GM18519 (cell line): ENCODE measurements at regions not wholly inside any gene's neighbourhood (a gene's known extent, or its start where the extent isn't known, plus 50 kb on each side); places are given as distances from the start of the nearest gene placed in this dataset.

Experiments used
- ATAC-seq: cut with Tn5 transposase; IDR thresholded peaks from one replicate; pipeline ENCODE4 v1.9.1; 2021; ENCODE audit warnings: mild to moderate bottlenecking, moderate library complexity; ENCODE audit not compliant: unreplicated experiment, low FRiP score

DNA sequence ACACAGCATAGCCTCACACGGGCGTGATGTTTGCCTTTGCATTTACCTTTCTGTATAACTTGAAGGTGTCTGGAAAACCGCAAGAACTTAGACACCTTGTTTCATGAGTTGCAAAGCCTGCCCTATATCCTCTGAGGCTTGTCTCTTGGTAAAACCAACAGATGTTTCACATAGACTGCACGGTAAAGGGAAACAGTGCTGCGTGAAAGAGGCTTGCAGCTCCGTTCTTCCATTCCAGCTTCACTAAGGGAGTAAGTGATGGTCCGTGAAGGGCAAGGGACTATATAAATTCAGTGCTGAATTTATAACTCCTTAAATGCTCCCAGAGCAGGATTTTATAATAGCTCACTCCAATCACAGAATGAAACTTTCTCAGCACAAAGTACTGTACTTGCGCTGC lies 360.5 kb downstream of the SOX11 start:
- no peak for ATAC-seq

GRCh38 chr2:6053743-6054142 lies 361.6 kb downstream of the SOX11 start:
- no peak for ATAC-seq

DNA sequence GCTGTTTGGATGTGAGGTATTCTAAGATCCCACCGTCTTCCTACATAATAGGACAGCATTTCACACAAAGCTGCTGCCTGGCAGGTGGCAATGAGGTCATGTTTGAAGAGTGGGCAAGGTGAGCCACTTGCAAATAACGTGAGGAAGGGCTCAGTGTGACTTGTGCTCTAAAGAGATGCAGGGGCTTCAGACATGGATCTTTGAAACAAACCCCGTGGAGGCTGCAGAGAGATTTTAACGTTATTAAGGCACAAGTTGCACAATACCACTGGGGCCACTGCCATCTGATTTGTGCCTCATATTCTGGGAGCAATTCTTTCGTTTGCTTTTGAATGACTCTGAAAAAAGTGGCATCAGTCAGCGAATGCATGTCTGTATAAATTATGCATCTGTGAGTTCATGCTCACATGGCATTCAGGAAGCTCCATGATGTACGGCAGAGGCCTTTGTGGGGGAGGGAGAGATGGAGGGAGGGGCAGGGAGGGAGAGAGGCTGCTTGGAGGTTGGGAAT lies 362.0 kb downstream of the SOX11 start:
- ATAC-seq, result no peak

DNA sequence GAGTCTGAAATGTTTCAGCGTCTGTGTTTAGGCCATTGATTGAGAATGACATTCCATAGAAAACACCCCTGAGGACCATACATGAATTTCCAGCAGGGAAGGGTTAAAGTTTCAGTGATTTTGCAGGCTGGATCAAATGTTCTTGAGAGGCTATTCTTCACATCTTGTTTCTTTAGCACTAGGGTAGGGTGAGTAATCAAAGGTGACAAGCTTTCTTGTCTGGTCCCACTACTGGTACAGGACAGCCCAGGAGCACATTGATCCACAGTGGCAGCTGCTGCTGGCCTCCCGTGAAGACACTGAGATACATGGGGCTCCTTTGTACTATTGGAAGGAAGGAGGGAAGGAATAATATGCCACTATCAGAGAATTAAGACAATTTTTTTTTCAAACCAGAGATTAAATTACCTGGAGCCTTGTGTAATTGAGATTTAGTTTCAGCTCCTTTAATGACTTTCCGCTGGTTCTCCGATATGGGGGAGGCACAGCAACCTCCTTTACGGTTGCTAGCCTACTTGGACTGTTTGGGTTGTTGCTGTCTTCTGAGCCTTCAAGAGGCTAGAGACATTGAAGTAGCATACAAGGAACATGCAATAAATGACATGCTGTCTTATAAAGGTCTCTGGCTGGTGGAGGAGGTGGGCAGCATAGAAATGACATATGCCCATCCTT lies 368.9 kb downstream of the SOX11 start:
- no peak for ATAC-seq

- no peak for ATAC-seq
Observed at GRCh38 chr2:6064757-6065156, 372.6 kb downstream of the SOX11 start.

GRCh38 chr2:6065703-6066102 lies 373.5 kb downstream of the SOX11 start:
- no peak for ATAC-seq

- ATAC-seq, result no peak
Observed at GRCh38 chr2:6067089-6067488, 374.9 kb downstream of the SOX11 start.

GRCh38 chr2:6067806-6068205 lies 375.6 kb downstream of the SOX11 start:
- no peak for ATAC-seq

- ATAC-seq, result no peak
Observed at GRCh38 chr2:6068429-6068828, 376.2 kb downstream of the SOX11 start.

- no peak for ATAC-seq
Observed at GRCh38 chr2:6069381-6069780, 377.2 kb downstream of the SOX11 start.

- no peak for ATAC-seq
Observed at GRCh38 chr2:6071519-6071918, 379.3 kb downstream of the SOX11 start.

DNA sequence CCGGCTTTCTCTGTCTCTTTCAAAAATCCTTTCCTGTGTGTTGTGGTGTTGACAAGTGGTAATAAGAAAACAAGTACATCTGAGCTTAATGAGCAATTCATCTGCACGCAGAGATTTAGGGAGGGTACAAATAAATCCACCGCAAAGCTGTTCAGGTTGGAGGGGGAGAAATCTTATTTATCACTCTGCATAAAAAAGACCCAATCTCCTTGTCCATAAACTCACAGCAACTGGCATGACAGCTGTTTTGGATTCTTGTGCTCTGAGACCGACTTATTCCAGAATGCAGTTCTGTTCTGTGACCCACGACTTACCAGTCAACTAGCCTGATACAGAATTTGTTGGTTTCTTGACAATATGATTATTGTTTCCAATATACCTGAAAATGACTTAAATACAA lies 380.1 kb downstream of the SOX11 start:
- ATAC-seq, result no peak

GRCh38 chr2:6072768-6073167 lies 380.6 kb downstream of the SOX11 start:
- ATAC-seq, result no peak

- ATAC-seq, result no peak
Observed at GRCh38 chr2:6073191-6074088, 381.3 kb downstream of the SOX11 start.

DNA sequence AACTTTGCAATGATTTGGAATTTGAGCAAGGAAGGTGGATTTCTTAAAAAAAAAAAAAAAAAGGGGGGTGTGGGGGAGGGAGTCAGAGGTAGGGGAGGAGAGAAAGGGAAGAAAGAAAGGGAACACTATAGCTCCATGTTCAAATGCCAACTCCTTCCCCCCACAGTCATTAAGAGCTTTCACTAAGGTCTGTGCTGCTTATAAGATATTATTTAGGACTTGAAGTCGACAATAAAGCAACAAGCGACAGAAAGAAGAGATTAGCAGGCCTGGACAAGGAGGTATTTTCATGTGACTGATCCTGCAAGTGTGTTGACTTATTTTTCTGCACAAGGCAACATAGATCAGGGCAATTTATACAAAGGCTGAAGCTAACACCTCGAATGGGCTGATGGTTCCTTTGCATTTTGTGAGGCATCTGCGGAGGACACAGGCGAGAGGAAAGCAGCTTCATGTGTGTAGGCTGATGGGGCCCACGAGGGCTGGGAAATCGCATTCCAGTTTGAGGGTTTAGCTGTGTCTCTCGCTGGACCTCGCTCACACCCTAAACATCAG lies 382.0 kb downstream of the SOX11 start:
- no peak for ATAC-seq

DNA sequence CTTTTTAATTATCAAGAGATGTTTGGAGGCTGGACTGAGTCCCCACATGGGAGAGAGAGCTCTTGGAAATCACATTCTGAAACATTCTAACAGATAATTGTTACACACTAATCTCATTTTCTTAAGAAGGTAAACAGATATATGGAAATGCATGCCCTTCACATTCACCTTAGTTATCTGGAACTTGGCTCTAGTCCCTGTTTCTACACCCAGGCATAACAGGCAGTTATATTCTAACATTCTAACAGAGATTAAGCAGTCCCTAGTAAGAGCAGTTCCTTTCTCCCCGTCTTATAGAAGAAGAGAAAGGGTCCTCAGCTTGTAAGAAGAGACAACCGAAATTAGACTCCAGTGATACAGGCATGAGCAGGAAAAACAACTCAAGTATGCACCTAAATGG lies 385.4 kb downstream of the SOX11 start:
- no peak for ATAC-seq

GRCh38 chr2:6078414-6078813 lies 386.2 kb downstream of the SOX11 start:
- no peak for ATAC-seq

GRCh38 chr2:6079405-6079804 lies 387.2 kb downstream of the SOX11 start:
- ATAC-seq, result no peak

GRCh38 chr2:6080932-6081753 lies 389.0 kb downstream of the SOX11 start:
- no peak for ATAC-seq

DNA sequence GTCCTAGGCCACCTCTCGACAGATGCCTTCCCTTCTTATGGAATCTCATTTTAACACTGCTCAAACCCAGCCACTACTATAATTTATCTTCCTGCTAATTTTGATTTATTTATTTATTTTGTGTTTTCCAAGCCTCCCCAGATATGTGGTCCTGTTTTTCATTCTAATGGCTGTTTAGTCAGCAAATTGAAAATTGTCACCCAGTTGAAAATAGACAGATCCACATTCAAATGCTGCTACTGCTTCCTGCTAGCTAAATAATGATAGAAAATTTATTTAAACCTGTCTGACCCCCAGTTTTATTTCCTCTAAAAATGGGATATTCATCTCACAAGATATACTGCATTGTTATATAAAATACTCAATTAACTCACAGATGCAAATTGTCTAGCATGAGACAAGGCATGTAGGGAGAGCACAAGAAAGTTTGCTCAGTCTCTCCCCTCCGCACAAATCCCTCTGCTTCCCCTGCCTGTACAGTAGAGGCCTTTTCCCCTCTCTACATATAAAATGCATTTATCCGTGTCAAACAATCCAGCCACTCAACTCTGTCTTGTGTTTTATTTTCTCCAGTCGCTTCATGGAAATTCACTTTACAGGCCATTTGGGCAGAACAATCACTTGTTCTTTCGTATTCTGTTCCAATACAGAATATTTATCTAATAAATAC lies 389.9 kb downstream of the SOX11 start:
- no peak for ATAC-seq
